Smooth muscle cell (in vitro differentiated cells): ENCODE measurements at regions not wholly inside any gene's neighbourhood (a gene's known extent, or its start where the extent isn't known, plus 50 kb on each side); places are given as distances from the start of the nearest gene placed in this dataset.

ENCODE experiments used
- DNase-seq: peaks from one replicate; lab custom pipeline; 2025; ENCODE audit not compliant: unreplicated experiment; lab: John Stamatoyannopoulos, UW
- H2AFZ ChIP-seq: fragments of 200-600 bp; sonication (generic); 2 replicates; pipeline ENCODE4 v1.6.0; 2016; ENCODE audit warnings: antibody characterized with exemption, low read depth, mild to moderate bottlenecking
- H3F3A ChIP-seq: fragments of 200-600 bp; sonication (generic); 2 replicates; pipeline ENCODE4 v1.6.0; 2017; ENCODE audit warnings: antibody characterized with exemption, low read depth
- H3K27ac ChIP-seq: fragments of 200-600 bp; sonication (generic); 2 replicates; pipeline ENCODE4 v1.5.1; 2016; ENCODE audit warnings: low read depth, mild to moderate bottlenecking
- H3K27me3 ChIP-seq: fragments of 200-600 bp; sonication (generic); 2 replicates; pipeline ENCODE4 v1.6.1; 2016; ENCODE audit warnings: low read depth, mild to moderate bottlenecking
- H3K36me3 ChIP-seq: fragments of 200-600 bp; sonication (generic); 2 replicates; pipeline ENCODE4 v1.5.1; 2016; ENCODE audit warnings: low read depth
- H3K4me1 ChIP-seq: fragments of 200-600 bp; sonication (generic); 2 replicates; pipeline ENCODE4 v1.5.1; 2016; ENCODE audit warnings: low read depth
- H3K4me2 ChIP-seq: fragments of 200-600 bp; sonication (generic); 2 replicates; pipeline ENCODE4 v1.6.0; 2016; ENCODE audit warnings: mild to moderate bottlenecking
- H3K4me3 ChIP-seq: fragments of 200-600 bp; sonication (generic); 2 replicates; pipeline ENCODE4 v1.5.1; 2016; ENCODE audit warnings: mild to moderate bottlenecking
- H3K79me2 ChIP-seq: fragments of 200-600 bp; sonication (generic); 2 replicates; pipeline ENCODE4 v1.6.0; 2016; ENCODE audit warnings: low read depth, mild to moderate bottlenecking
- H3K9ac ChIP-seq: fragments of 200-600 bp; sonication (generic); 2 replicates; pipeline ENCODE4 v1.6.0; 2016; ENCODE audit warnings: low read depth
- H3K9me3 ChIP-seq: fragments of 200-600 bp; sonication (generic); replicated peaks from 2 replicates; pipeline ENCODE4 v1.5.1; 2016; ENCODE audit warnings: low read depth
- H4K20me1 ChIP-seq: fragments of 200-600 bp; sonication (generic); 2 replicates; pipeline ENCODE4 v1.6.0; 2016; ENCODE audit warnings: low read depth
- WGBS: methylation state at CpG from one replicate; pipeline ENCODE4 v1.1.7; 2016; ENCODE audit warnings: low lambda C conversion rate; 5-methylcytosine and 5-hydroxymethylcytosine counted together
- TF ChIP-seq, protein P1 (sequence below): fragments of 200-600 bp; sonication (generic); IDR thresholded peaks from 2 replicates; pipeline ENCODE4 v1.5.1; 2017; ENCODE audit warnings: borderline replicate concordance, mild to moderate bottlenecking, antibody characterized with exemption; ENCODE audit not compliant: insufficient read depth, poor library complexity, severe bottlenecking

DNA sequence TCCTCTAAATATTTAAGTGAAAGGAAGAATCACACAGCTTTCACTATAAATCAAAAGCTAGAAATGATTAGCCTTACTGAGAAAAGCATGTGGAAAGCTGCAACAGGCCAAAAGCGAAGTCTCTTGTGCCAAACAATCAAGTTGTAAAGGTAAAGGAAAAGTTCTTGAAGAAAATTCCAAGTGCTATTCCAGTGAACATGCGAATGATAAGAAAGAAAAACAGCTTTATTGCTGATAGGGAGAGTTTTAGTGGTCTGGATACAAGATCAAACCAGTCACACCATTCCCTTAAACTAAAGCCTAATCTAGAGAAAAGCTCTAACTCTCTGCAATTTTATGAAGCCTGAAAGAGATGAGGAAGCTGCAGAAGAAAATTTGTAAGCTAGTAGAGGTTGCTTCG lies 190.9 kb downstream of the BTG1 start:
- DNase-seq = no peak
- 83% methylated on average over 3 of the region's 3 CpGs for WGBS

DNA sequence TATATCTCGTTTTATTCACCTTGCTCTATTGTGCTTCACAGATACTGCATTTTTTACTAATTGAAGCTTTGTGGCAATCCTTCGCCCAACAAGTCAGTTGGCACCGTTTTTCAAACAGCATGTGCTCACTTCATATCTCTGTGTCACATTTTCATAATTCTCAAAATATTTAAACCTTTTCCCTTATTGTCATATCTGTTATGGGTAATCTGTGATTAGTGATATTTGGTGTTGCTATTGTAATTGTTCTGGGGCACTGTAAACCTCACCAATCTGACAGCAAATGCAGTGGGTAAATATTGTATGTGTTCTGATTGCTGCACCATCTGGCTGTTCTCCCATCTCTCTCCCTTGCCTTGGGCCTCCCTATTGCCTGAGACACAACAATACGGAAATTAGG lies 191.3 kb downstream of the BTG1 start:
- no peak overlapping the region for H3K4me3 ChIP-seq
- H2AFZ ChIP-seq = no peak overlapping the region
- no peaks in the 10 kb centered on the region for H3K4me1 ChIP-seq
- TF ChIP-seq, protein P1, sequence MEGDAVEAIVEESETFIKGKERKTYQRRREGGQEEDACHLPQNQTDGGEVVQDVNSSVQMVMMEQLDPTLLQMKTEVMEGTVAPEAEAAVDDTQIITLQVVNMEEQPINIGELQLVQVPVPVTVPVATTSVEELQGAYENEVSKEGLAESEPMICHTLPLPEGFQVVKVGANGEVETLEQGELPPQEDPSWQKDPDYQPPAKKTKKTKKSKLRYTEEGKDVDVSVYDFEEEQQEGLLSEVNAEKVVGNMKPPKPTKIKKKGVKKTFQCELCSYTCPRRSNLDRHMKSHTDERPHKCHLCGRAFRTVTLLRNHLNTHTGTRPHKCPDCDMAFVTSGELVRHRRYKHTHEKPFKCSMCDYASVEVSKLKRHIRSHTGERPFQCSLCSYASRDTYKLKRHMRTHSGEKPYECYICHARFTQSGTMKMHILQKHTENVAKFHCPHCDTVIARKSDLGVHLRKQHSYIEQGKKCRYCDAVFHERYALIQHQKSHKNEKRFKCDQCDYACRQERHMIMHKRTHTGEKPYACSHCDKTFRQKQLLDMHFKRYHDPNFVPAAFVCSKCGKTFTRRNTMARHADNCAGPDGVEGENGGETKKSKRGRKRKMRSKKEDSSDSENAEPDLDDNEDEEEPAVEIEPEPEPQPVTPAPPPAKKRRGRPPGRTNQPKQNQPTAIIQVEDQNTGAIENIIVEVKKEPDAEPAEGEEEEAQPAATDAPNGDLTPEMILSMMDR = no peak
- no peak overlapping the region for H3K9ac ChIP-seq
- H3K9me3 ChIP-seq = no peaks in the 10 kb centered on the region
- H3K36me3 ChIP-seq = no peaks in the 10 kb centered on the region
- DNase-seq = no peak
- no peak overlapping the region for H3K4me2 ChIP-seq
- no peaks in the 10 kb centered on the region for H3F3A ChIP-seq
- H3K27ac ChIP-seq = no peak overlapping the region
- WGBS = 68% methylated on average over 4 of the region's 4 CpGs
- no peaks in the 10 kb centered on the region for H4K20me1 ChIP-seq
- no peaks in the 10 kb centered on the region for H3K27me3 ChIP-seq
- no peaks in the 10 kb centered on the region for H3K79me2 ChIP-seq

More for the DNA sequence above, 190.9 kb downstream of the BTG1 start:
- Histone ChIP-seq H3K36me3 (no peaks in the 10 kb centered on the region), H3K27me3 (no peaks in the 10 kb centered on the region), H3K9me3 (no peaks in the 10 kb centered on the region), H3K4me2 (no peak overlapping the region), H3K79me2 (no peaks in the 10 kb centered on the region), H4K20me1 (no peaks in the 10 kb centered on the region), H3K4me3 (no peak overlapping the region), H3K9ac (no peak overlapping the region), H3K4me1 (no peaks in the 10 kb centered on the region), H2AFZ (no peak overlapping the region), H3F3A (no peaks in the 10 kb centered on the region), H3K27ac (no peak overlapping the region)
- TF ChIP-seq, protein P1 = no peak

DNA sequence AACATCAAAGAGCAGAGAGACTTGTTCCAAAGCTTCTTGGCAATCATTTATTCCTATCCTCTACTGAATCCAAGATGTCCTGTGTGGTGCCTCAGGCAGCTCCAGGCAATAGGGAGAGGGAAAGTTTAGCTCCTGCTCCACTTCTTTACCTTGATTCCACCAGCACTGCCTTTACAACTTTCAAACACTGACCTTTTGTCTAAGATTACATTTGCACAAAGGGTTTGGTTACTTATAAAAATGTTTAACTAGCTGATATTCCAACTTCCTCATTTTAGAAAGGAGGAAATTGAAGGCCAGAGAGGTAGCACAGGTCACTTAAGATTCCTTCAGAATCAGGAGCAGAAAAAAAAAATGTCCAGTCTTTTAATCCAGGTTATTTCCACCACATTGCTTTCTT lies 192.7 kb downstream of the BTG1 start:
- no peak for DNase-seq
- H3K4me2 ChIP-seq = no peak overlapping the region
- no peaks in the 10 kb centered on the region for H3K4me1 ChIP-seq
- no peak overlapping the region for H3K4me3 ChIP-seq
- no peak overlapping the region for H2AFZ ChIP-seq
- H3K79me2 ChIP-seq = no peaks in the 10 kb centered on the region
- no peak overlapping the region for H3K27ac ChIP-seq
- no peaks in the 10 kb centered on the region for H3F3A ChIP-seq
- no peaks in the 10 kb centered on the region for H3K27me3 ChIP-seq
- H3K9ac ChIP-seq = no peak overlapping the region
- no peaks in the 10 kb centered on the region for H3K9me3 ChIP-seq
- no peaks in the 10 kb centered on the region for H3K36me3 ChIP-seq
- H4K20me1 ChIP-seq = no peaks in the 10 kb centered on the region
- TF ChIP-seq, protein P1 = no peak

DNA sequence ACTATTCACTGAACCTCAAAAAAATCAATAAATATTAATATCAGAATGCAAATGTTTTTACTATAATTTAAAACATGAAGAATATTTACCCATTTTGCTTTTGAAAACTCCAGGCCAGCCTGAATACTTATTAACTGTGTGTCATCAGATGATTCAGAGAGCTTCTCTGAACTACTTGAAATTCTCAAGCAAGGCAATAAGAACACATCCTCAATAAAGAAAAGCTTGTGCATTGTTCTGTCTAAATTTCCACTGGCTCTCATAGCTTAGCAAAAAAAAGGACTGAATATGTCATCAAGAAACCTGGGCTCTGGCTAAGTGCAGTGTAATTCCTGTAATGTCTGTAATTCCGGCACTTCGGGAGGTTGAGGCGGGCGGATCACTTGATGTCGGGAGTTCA lies 194.1 kb downstream of the BTG1 start:
- Histone ChIP-seq H3K36me3 (no peaks in the 10 kb centered on the region), H3K27ac (no peak overlapping the region), H2AFZ (no peak overlapping the region), H3K4me3 (no peak overlapping the region), H3K4me2 (no peak overlapping the region), H3K4me1 (no peaks in the 10 kb centered on the region), H3K9me3 (no peaks in the 10 kb centered on the region), H3K9ac (no peak overlapping the region), H4K20me1 (no peaks in the 10 kb centered on the region), H3K79me2 (no peaks in the 10 kb centered on the region), H3F3A (no peaks in the 10 kb centered on the region), H3K27me3 (no peaks in the 10 kb centered on the region)
- WGBS = 90% methylated on average over 5 of the region's 5 CpGs
- DNase-seq = no peak
- TF ChIP-seq, protein P1 = no peak
